Chondrocyte (in vitro differentiated cells): ENCODE measurements at regions not wholly inside any gene's neighbourhood (a gene's known extent, or its start where the extent isn't known, plus 50 kb on each side); places are given as distances from the start of the nearest gene placed in this dataset.

Experiments
- DNase-seq: peaks from one replicate; pipeline ENCODE4 v3.0.0; 2021; ENCODE audit warnings: mixed read lengths, low spot score
- H3K27ac Mint-ChIP-seq: one replicate; pipeline ENCODE4 v1.8.0; 2021; ENCODE audit warnings: mild to moderate bottlenecking, moderate library complexity, mixed read lengths; ENCODE audit not compliant: unreplicated experiment
- H3K27me3 Mint-ChIP-seq: 2 replicates; pipeline ENCODE4 v1.8.0; 2021; ENCODE audit warnings: low read depth, mixed read lengths
- H3K36me3 Mint-ChIP-seq: 2 replicates; pipeline ENCODE4 v1.8.0; 2021; ENCODE audit warnings: low read depth, mixed read lengths
- H3K4me1 Mint-ChIP-seq: 2 replicates; pipeline ENCODE4 v1.8.0; 2021; ENCODE audit warnings: low read depth, mild to moderate bottlenecking, mixed read lengths
- H3K4me3 Mint-ChIP-seq: one replicate; pipeline ENCODE4 v1.8.0; 2021; ENCODE audit warnings: mild to moderate bottlenecking, moderate library complexity, mixed read lengths; ENCODE audit not compliant: unreplicated experiment
- H3K9me3 Mint-ChIP-seq: 2 replicates; pipeline ENCODE4 v1.8.0; 2021; ENCODE audit warnings: low read depth, mixed read lengths
- CTCF ChIP-seq: fragments of 200-600 bp; sonication (generic); IDR thresholded peaks from 2 replicates; pipeline ENCODE4 v1.5.0; 2021; ENCODE audit warnings: antibody characterized with exemption, mild to moderate bottlenecking, moderate library complexity

GRCh38 chr3:180188512-180189309 lies 152.0 kb upstream of the PEX5L start:
- peaks cover under 1% of the 10 kb centered on the region for H3K27me3 Mint-ChIP-seq

GRCh38 chr3:180189310-180189648 lies 152.5 kb upstream of the PEX5L start:
- Mint-ChIP-seq H3K36me3 (no peaks in the 10 kb centered on the region), H3K4me3 (no peak overlapping the region), H3K27ac (no peak overlapping the region), H3K4me1 (no peaks in the 10 kb centered on the region), H3K9me3 (no peaks in the 10 kb centered on the region), H3K27me3 (peaks cover 5% of the 10 kb centered on the region)
- TF ChIP-seq CTCF: no peak
- no peak for DNase-seq

More at GRCh38 chr3:180188512-180189309, 152.0 kb upstream of the PEX5L start:
- H3K4me1 Mint-ChIP-seq: no peaks in the 10 kb centered on the region
- H3K36me3 Mint-ChIP-seq: no peaks in the 10 kb centered on the region
- TF ChIP-seq CTCF: no peak
- H3K9me3 Mint-ChIP-seq: no peaks in the 10 kb centered on the region
- no peak overlapping the region for H3K4me3 Mint-ChIP-seq
- no peak for DNase-seq
- no peak overlapping the region for H3K27ac Mint-ChIP-seq

GRCh38 chr3:180196658-180197057 lies 159.9 kb upstream of the PEX5L start:
- H3K27ac Mint-ChIP-seq: no peak overlapping the region
- no peak for TF ChIP-seq CTCF
- H3K27me3 Mint-ChIP-seq: peaks cover 5% of the 10 kb centered on the region
- H3K4me3 Mint-ChIP-seq: no peak overlapping the region
- H3K4me1 Mint-ChIP-seq: no peaks in the 10 kb centered on the region
- DNase-seq: no peak
- no peaks in the 10 kb centered on the region for H3K36me3 Mint-ChIP-seq
- no peaks in the 10 kb centered on the region for H3K9me3 Mint-ChIP-seq

GRCh38 chr3:180199417-180199995 lies 162.8 kb upstream of the PEX5L start:
- Mint-ChIP-seq H3K27me3 (no peaks in the 10 kb centered on the region), H3K9me3 (no peaks in the 10 kb centered on the region), H3K4me1 (no peaks in the 10 kb centered on the region), H3K4me3 (no peak overlapping the region), H3K36me3 (no peaks in the 10 kb centered on the region), H3K27ac (no peak overlapping the region)
- TF ChIP-seq CTCF: no peak
- DNase-seq: no peak

GRCh38 chr3:180215866-180216265 lies 179.1 kb upstream of the PEX5L start:
- Mint-ChIP-seq H3K27ac (no peak overlapping the region), H3K27me3 (no peaks in the 10 kb centered on the region), H3K4me3 (no peak overlapping the region), H3K4me1 (no peaks in the 10 kb centered on the region), H3K36me3 (no peaks in the 10 kb centered on the region), H3K9me3 (peaks cover 19% of the 10 kb centered on the region)
- no peak for TF ChIP-seq CTCF
- no peak for DNase-seq
